ENCODE measurements at regions not wholly inside any gene's neighbourhood (a gene's known extent, or its start where the extent isn't known, plus 50 kb on each side); places are given as distances from the start of the nearest gene placed in this dataset.

- TF ChIP-seq POLR2A (IDR thresholded peaks at IDR 0.05; ENCODE audit: low read depth, low read length) (no peak), POLR2AphosphoS5 (IDR thresholded peaks at IDR 0.05; ENCODE audit: low read depth, low read length) (no peak)
Observed at GRCh38 chr12:20123465-20123864, 244.9 kb upstream of the PDE3A start.

All from GM12892 (cell line).